ENCODE measurements at regions not wholly inside any gene's neighbourhood (a gene's known extent, or its start where the extent isn't known, plus 50 kb on each side); places are given as distances from the start of the nearest gene placed in this dataset.

GRCh38 chr13:90402613-90403012 lies 944.9 kb upstream of the MIR17HG start:
- TF ChIP-seq EZH2phosphoT487 (conservative IDR thresholded peaks at IDR 0.05; ENCODE audit: low read length) (no peak), CTCF (IDR thresholded peaks at IDR 0.05; ENCODE audit: insufficient read depth, low read length, poor library complexity, severe bottlenecking) (no peak)
- no peak overlapping the region for H3K9ac ChIP-seq (ENCODE audit: low read length)
- no peaks in the 10 kb centered on the region for H3F3A ChIP-seq (ENCODE audit: insufficient read depth)
- no peaks in the 10 kb centered on the region for H3K79me2 ChIP-seq (ENCODE audit: insufficient read depth, low read length)
- no peaks in the 10 kb centered on the region for H3K36me3 ChIP-seq (ENCODE audit: low read length)
- H3K4me2 ChIP-seq (ENCODE audit: low read depth, low read length, poor library complexity, severe bottlenecking), result no peak overlapping the region
- H2AFZ ChIP-seq (ENCODE audit: low read depth, low read length, severe bottlenecking), result no peak overlapping the region
- H3K4me3 ChIP-seq (ENCODE audit: insufficient read depth, low read length, poor library complexity, severe bottlenecking), result no peak overlapping the region
- no peaks in the 10 kb centered on the region for H3K9me3 ChIP-seq (ENCODE audit: insufficient read depth, low read length)
- no peaks in the 10 kb centered on the region for H3K27me3 ChIP-seq (ENCODE audit: low read length)
- H4K20me1 ChIP-seq (ENCODE audit: low read depth, low read length), result no peaks in the 10 kb centered on the region
- H3K9me2 ChIP-seq (replicated peaks; ENCODE audit: insufficient read depth, low read length), result no peaks in the 10 kb centered on the region
- H3K27ac ChIP-seq (ENCODE audit: low read depth, low read length), result no peak overlapping the region

GRCh38 chr13:90403330-90404082 lies 944.0 kb upstream of the MIR17HG start:
- H3K9ac ChIP-seq (ENCODE audit: low read length), result no peak overlapping the region
- no peaks in the 10 kb centered on the region for H3K9me3 ChIP-seq (ENCODE audit: insufficient read depth, low read length)
- H3K9me2 ChIP-seq (replicated peaks; ENCODE audit: insufficient read depth, low read length), result no peaks in the 10 kb centered on the region
- no peaks in the 10 kb centered on the region for H3K79me2 ChIP-seq (ENCODE audit: insufficient read depth, low read length)
- no peaks in the 10 kb centered on the region for H4K20me1 ChIP-seq (ENCODE audit: low read depth, low read length)
- H3K27me3 ChIP-seq (ENCODE audit: low read length), result no peaks in the 10 kb centered on the region
- H3F3A ChIP-seq (ENCODE audit: insufficient read depth), result no peaks in the 10 kb centered on the region
- TF ChIP-seq EZH2phosphoT487 (conservative IDR thresholded peaks at IDR 0.05; ENCODE audit: low read length) (no peak), CTCF (IDR thresholded peaks at IDR 0.05; ENCODE audit: insufficient read depth, low read length, poor library complexity, severe bottlenecking) (no peak)
- H3K36me3 ChIP-seq (ENCODE audit: low read length), result no peaks in the 10 kb centered on the region
- no peak overlapping the region for H3K4me3 ChIP-seq (ENCODE audit: insufficient read depth, low read length, poor library complexity, severe bottlenecking)
- no peak overlapping the region for H3K27ac ChIP-seq (ENCODE audit: low read depth, low read length)
- no peak overlapping the region for H2AFZ ChIP-seq (ENCODE audit: low read depth, low read length, severe bottlenecking)
- H3K4me2 ChIP-seq (ENCODE audit: low read depth, low read length, poor library complexity, severe bottlenecking), result no peak overlapping the region

GRCh38 chr13:90405301-90405700 lies 942.2 kb upstream of the MIR17HG start:
- Histone ChIP-seq H3K27ac (ENCODE audit: low read depth, low read length) (no peak overlapping the region), H3K4me2 (ENCODE audit: low read depth, low read length, poor library complexity, severe bottlenecking) (no peak overlapping the region), H4K20me1 (ENCODE audit: low read depth, low read length) (no peaks in the 10 kb centered on the region), H3K36me3 (ENCODE audit: low read length) (no peaks in the 10 kb centered on the region), H3F3A (ENCODE audit: insufficient read depth) (no peaks in the 10 kb centered on the region), H3K9me3 (ENCODE audit: insufficient read depth, low read length) (no peaks in the 10 kb centered on the region), H3K27me3 (ENCODE audit: low read length) (no peaks in the 10 kb centered on the region), H3K79me2 (ENCODE audit: insufficient read depth, low read length) (no peaks in the 10 kb centered on the region), H3K9me2 (replicated peaks; ENCODE audit: insufficient read depth, low read length) (no peaks in the 10 kb centered on the region), H3K9ac (ENCODE audit: low read length) (no peak overlapping the region), H2AFZ (ENCODE audit: low read depth, low read length, severe bottlenecking) (no peak overlapping the region), H3K4me3 (ENCODE audit: insufficient read depth, low read length, poor library complexity, severe bottlenecking) (no peak overlapping the region)
- no peak for TF ChIP-seq CTCF (IDR thresholded peaks at IDR 0.05; ENCODE audit: insufficient read depth, low read length, poor library complexity, severe bottlenecking)
- TF ChIP-seq EZH2phosphoT487 (conservative IDR thresholded peaks at IDR 0.05; ENCODE audit: low read length), result no peak
